Fibroblast of mammary gland (primary cell): ENCODE measurements at regions not wholly inside any gene's neighbourhood (a gene's known extent, or its start where the extent isn't known, plus 50 kb on each side); places are given as distances from the start of the nearest gene placed in this dataset.

Experiments
- DNase-seq: peaks from one replicate; pipeline ENCODE4 v3.0.0-alpha.2; 2010; ENCODE audit warnings: low read depth
- H3K4me3 ChIP-seq: 2 replicates; pipeline ENCODE4 v1.5.1; 2011; ENCODE audit warnings: low read depth, mild to moderate bottlenecking, low read length, moderate library complexity; ENCODE audit not compliant: control insufficient read depth
- CTCF ChIP-seq: conservative IDR thresholded peaks from 2 replicates; pipeline ENCODE4 v1.5.1; 2011; ENCODE audit warnings: low read depth, low read length, inconsistent platforms; ENCODE audit not compliant: control insufficient read depth, insufficient read depth

GRCh38 chr1:239185245-239185619, 201.1 kb upstream of the CHRM3 start:
- no peak for TF ChIP-seq CTCF
- no peak for DNase-seq
- H3K4me3 ChIP-seq: no peak overlapping the region

DNA sequence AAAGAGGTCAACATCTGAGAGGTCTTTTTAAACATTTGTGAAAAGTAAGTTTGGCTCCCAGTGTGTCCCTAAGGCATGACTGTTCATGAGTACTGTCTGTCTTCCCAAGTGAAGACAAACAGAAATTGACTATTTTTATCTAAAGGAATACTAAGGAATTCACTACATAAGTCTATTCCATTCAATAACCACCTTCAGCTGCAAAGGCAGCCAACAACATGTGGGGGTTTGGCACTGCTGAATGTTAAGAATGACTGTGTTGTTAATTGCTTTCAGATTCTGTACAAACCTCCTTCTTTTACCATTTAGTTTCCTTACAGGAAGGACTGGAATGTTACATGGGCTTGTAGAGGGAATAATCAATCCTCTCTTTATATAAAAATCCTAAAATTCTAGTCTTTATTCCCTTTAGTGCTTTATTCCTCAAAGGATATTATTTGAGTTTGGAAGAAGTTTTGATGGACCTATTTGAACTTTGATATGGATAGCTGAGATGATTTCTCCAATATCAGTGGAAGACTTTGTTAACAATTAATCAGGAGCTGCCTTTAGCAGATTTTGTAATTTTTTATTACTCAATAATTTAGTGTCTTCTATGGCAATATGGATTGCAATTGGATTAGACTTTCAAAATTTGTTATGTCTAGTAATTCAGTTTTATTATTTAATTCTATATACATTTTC, 201.7 kb upstream of the CHRM3 start:
- no peak overlapping the region for H3K4me3 ChIP-seq
- TF ChIP-seq CTCF: no peak
- DNase-seq: no peak

- TF ChIP-seq CTCF: no peak
- DNase-seq: no peak
- no peak overlapping the region for H3K4me3 ChIP-seq
These were observed 207.4 kb upstream of the CHRM3 start for GRCh38 chr1:239178961-239179360.

- no peak for TF ChIP-seq CTCF
- H3K4me3 ChIP-seq: no peak overlapping the region
- no peak for DNase-seq
These were observed 211.5 kb upstream of the CHRM3 start for GRCh38 chr1:239174880-239175279.

DNA sequence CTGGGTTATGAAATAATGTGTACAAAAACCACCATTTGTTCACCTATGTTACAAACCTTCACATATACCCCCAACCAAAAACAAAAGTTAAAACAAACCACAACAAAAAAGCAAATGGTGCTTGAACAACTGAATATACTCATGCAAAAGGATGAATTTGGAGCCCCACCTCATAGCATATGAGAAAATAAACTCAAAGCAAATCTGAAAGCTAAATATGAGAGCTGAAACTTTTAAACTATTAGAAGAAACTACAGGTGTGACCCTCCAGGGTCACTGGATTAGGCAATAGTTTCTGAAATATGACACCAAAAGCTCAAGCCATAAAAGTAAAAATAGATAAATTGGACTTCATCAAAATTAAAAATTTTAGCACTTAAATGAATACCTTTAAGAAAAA, 215.5 kb upstream of the CHRM3 start:
- TF ChIP-seq CTCF: no peak
- no peak for DNase-seq

GRCh38 chr1:239169276-239169675, 217.1 kb upstream of the CHRM3 start:
- DNase-seq: no peak
- TF ChIP-seq CTCF: no peak
- H3K4me3 ChIP-seq: no peak overlapping the region

More for the DNA sequence above, 215.5 kb upstream of the CHRM3 start:
- no peak overlapping the region for H3K4me3 ChIP-seq
